ENCODE measurements at regions not wholly inside any gene's neighbourhood (a gene's known extent, or its start where the extent isn't known, plus 50 kb on each side); places are given as distances from the start of the nearest gene placed in this dataset.

DNA sequence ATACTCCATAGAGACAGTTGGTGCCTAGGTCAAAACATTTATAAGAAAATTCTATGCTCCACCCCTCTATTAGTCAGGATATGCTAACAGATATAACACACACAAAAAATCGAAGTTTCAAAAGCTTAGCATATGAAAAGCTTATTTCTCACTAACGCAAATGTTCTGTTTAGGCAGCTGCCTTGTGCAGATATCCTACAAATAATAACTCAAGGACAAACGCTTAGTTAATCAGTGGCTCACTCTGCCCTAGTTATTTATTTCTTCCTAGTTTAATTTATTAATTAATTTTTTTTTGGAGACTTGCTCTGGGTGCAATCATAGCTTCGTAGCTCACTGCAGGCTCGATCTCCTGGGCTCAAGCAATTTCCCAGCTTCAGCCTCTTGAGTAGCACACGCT lies 259.7 kb upstream of the GPC6 start:
- Histone ChIP-seq H3K4me3 (ENCODE audit: low read depth, low read length) (no peak overlapping the region), H3K27me3 (ENCODE audit: control insufficient read depth, insufficient read depth, low read length) (no peaks in the 10 kb centered on the region), H3K9me3 (ENCODE audit: control insufficient read depth, insufficient read depth, low read length) (no peaks in the 10 kb centered on the region), H3K27ac (ENCODE audit: low read depth, low read length) (no peak overlapping the region), H3K36me3 (ENCODE audit: control insufficient read depth, insufficient read depth, low read length) (no peaks in the 10 kb centered on the region), H3K4me1 (ENCODE audit: control insufficient read depth, insufficient read depth, low read length) (no peaks in the 10 kb centered on the region)
- WGBS (ENCODE audit: insufficient coverage), result no CpG with 5 or more reads among the region's 6 CpGs
- DNase-seq (ENCODE audit: low read depth in 4 of 6, low spot score in 6 of 6), result no peak

DNA sequence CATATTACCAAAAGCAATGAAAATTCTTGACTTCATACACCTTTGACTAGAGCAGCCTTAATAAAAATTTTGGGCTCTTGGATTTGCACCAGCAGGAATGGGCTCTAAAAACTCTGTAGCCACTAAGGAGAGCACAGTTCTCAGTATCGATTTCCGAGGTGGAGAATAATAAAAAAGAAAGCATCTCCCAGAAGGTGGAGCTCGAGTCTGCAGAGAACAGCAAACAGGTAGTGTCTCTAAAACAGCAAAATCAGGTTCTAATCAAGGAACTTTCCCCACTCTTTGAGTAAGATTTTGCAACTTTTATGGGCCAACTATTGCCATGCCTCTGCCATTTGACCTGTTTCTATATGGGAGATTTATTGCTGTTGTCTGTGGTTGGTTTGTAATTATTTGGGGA lies 258.7 kb upstream of the GPC6 start:
- Histone ChIP-seq H3K27ac (ENCODE audit: low read depth, low read length) (no peak overlapping the region), H3K36me3 (ENCODE audit: control insufficient read depth, insufficient read depth, low read length) (no peaks in the 10 kb centered on the region), H3K4me1 (ENCODE audit: control insufficient read depth, insufficient read depth, low read length) (no peaks in the 10 kb centered on the region), H3K4me3 (ENCODE audit: low read depth, low read length) (no peak overlapping the region), H3K9me3 (ENCODE audit: control insufficient read depth, insufficient read depth, low read length) (no peaks in the 10 kb centered on the region), H3K27me3 (ENCODE audit: control insufficient read depth, insufficient read depth, low read length) (no peaks in the 10 kb centered on the region)
- DNase-seq (ENCODE audit: low read depth in 4 of 6, low spot score in 6 of 6), result peak in 1 of 6 donors; percentile 4
- WGBS (ENCODE audit: insufficient coverage), result 56% methylated on average over 1 of the region's 3 CpGs

DNA sequence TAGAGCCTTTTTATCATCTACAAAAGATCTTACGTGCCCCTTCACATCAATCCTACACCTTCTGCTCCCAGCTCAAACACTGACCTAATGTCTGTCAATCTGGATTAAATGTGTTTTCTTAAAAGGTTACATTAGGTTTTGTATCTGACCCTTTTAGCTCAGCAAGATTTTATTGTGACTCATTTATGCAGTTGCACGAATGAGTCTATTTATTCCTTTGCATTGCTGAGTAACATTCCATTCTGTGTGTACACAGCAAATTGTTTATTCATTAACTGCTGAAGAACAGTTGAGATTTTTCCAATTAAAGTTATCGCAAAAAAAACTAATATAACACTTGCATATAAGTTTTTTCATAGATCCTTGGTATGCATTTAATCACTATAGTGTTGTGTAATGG lies 253.9 kb upstream of the GPC6 start:
- Histone ChIP-seq H3K4me3 (ENCODE audit: low read depth, low read length) (no peak overlapping the region), H3K4me1 (ENCODE audit: control insufficient read depth, insufficient read depth, low read length) (no peaks in the 10 kb centered on the region), H3K27ac (ENCODE audit: low read depth, low read length) (no peak overlapping the region), H3K27me3 (ENCODE audit: control insufficient read depth, insufficient read depth, low read length) (no peaks in the 10 kb centered on the region), H3K36me3 (ENCODE audit: control insufficient read depth, insufficient read depth, low read length) (no peaks in the 10 kb centered on the region), H3K9me3 (ENCODE audit: control insufficient read depth, insufficient read depth, low read length) (no peaks in the 10 kb centered on the region)
- no peak for DNase-seq (ENCODE audit: low read depth in 4 of 6, low spot score in 6 of 6)
- no CpG with 5 or more reads among the region's 3 CpGs for WGBS (ENCODE audit: insufficient coverage)

DNA sequence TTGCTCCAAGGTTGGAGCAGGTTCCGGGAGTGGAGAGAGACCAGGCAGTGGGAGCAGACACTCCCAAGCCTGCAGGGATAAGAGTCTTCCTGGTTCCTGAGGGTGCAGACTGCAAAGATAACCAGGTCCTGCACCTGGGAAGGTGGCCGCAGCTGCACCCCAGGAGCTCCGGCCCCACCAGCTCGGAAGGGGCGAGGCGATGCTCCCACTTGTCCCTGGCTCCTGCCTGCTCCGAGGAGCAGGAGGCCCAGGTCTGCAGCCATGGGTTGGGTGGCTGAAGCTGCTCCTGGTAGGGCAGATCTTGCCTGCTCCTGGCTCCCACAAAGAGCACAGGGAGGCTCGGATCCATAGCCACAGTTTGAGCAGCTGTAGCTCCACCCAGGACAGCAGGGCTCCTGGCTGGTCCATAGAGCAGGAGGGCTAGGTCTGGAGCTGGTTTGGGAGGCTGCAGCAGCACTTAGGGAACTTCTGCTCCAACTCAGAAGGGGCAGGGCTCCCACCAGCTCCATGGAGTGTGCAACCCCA lies 251.6 kb upstream of the GPC6 start:
- H3K4me1 ChIP-seq (ENCODE audit: control insufficient read depth, insufficient read depth, low read length), result no peaks in the 10 kb centered on the region
- no peak overlapping the region for H3K27ac ChIP-seq (ENCODE audit: low read depth, low read length)
- H3K9me3 ChIP-seq (ENCODE audit: control insufficient read depth, insufficient read depth, low read length), result no peaks in the 10 kb centered on the region
- DNase-seq (ENCODE audit: low read depth in 4 of 6, low spot score in 6 of 6), result no peak
- no peaks in the 10 kb centered on the region for H3K36me3 ChIP-seq (ENCODE audit: control insufficient read depth, insufficient read depth, low read length)
- 92% methylated on average over 8 of the region's 8 CpGs for WGBS (ENCODE audit: insufficient coverage)
- H3K27me3 ChIP-seq (ENCODE audit: control insufficient read depth, insufficient read depth, low read length), result no peaks in the 10 kb centered on the region
- no peak overlapping the region for H3K4me3 ChIP-seq (ENCODE audit: low read depth, low read length)

DNA sequence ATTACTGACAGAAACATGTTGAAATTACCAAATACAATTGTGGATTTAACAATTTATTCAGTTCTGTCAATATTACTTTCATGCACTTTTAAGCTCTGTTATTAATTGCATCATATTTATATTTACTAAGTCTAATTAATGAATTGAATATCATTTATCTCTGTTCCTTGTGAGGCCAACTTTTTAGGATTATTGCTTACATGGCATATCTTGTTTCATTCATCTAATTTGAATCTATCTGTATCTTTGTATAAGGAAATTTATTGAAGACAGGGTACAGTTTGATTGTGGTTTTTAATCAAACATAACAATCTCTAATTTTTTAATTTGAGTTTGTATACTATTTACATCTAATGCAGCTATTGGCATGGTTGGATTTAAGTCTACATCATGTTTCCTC lies 249.9 kb upstream of the GPC6 start:
- Histone ChIP-seq H3K4me3 (ENCODE audit: low read depth, low read length) (no peak overlapping the region), H3K27me3 (ENCODE audit: control insufficient read depth, insufficient read depth, low read length) (no peaks in the 10 kb centered on the region), H3K27ac (ENCODE audit: low read depth, low read length) (no peak overlapping the region), H3K36me3 (ENCODE audit: control insufficient read depth, insufficient read depth, low read length) (no peaks in the 10 kb centered on the region), H3K9me3 (ENCODE audit: control insufficient read depth, insufficient read depth, low read length) (no peaks in the 10 kb centered on the region), H3K4me1 (ENCODE audit: control insufficient read depth, insufficient read depth, low read length) (no peaks in the 10 kb centered on the region)
- no peak for DNase-seq (ENCODE audit: low read depth in 4 of 6, low spot score in 6 of 6)

DNA sequence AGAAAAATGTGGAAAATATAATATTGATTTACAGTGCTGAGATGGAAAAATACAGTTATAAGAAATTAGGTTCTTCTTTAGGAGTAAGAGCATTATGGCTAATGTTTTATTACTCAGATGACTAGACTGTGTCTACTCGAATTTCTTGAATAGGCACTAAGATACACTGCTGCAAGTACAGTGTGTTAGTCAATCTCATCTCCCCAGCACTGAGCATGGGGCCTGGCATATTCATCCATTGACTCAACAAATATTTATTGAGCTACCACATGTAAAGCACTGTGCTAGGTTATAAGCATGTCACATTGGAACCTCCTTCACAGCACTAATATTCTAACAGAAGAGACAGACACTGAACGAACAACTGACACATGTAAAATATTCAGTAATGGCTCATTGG lies 242.5 kb upstream of the GPC6 start:
- Histone ChIP-seq H3K27ac (ENCODE audit: low read depth, low read length) (no peak overlapping the region), H3K4me1 (ENCODE audit: control insufficient read depth, insufficient read depth, low read length) (no peaks in the 10 kb centered on the region), H3K4me3 (ENCODE audit: low read depth, low read length) (no peak overlapping the region), H3K36me3 (ENCODE audit: control insufficient read depth, insufficient read depth, low read length) (no peaks in the 10 kb centered on the region), H3K27me3 (ENCODE audit: control insufficient read depth, insufficient read depth, low read length) (no peaks in the 10 kb centered on the region), H3K9me3 (ENCODE audit: control insufficient read depth, insufficient read depth, low read length) (no peaks in the 10 kb centered on the region)
- no CpG with 5 or more reads among the region's 2 CpGs for WGBS (ENCODE audit: insufficient coverage)
- no peak for DNase-seq (ENCODE audit: low read depth in 4 of 6, low spot score in 6 of 6)

DNA sequence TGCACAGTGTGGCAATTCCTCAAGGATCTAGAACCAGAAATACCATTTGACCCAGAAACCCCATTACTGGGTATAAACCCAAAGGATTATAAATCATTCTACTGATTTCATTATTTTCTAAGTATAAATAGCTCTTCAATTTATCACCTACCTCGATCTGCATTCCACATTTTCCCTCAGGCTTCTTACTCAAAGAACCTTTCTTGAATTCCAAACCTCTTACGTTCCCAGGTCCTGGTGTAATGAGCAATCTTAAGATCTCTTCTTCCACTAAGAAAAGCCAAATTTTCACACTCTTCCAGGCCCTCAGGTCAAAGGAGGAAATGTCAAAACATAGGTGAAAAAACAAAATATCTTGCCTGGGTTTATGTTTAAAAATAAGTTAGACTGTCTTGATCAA lies 237.3 kb upstream of the GPC6 start:
- H3K27me3 ChIP-seq (ENCODE audit: control insufficient read depth, insufficient read depth, low read length), result no peaks in the 10 kb centered on the region
- H3K27ac ChIP-seq (ENCODE audit: low read depth, low read length), result no peak overlapping the region
- no peak for DNase-seq (ENCODE audit: low read depth in 4 of 6, low spot score in 6 of 6)
- no peaks in the 10 kb centered on the region for H3K9me3 ChIP-seq (ENCODE audit: control insufficient read depth, insufficient read depth, low read length)
- WGBS (ENCODE audit: insufficient coverage), result 69% methylated on average over 2 of the region's 2 CpGs
- no peaks in the 10 kb centered on the region for H3K4me1 ChIP-seq (ENCODE audit: control insufficient read depth, insufficient read depth, low read length)
- H3K4me3 ChIP-seq (ENCODE audit: low read depth, low read length), result no peak overlapping the region
- H3K36me3 ChIP-seq (ENCODE audit: control insufficient read depth, insufficient read depth, low read length), result no peaks in the 10 kb centered on the region

DNA sequence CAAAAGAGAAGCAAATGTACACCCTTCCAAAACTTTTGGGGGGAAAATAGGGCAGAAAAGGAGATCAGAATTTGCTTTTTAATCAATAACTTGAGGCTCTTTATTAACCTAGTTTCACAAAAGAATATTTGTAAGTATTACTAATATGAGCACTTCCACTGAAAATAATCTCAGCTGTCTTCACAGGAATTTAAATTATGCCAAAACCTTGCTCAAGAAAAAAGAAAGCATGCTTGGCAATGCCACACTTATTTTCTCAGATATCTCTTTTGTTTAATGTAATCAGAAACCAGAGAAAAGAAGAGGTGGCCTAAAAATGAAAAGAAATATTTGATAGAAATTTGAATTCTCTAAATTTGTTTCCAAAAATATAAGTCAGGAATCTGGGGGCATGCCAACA lies 234.9 kb upstream of the GPC6 start:
- no peaks in the 10 kb centered on the region for H3K9me3 ChIP-seq (ENCODE audit: control insufficient read depth, insufficient read depth, low read length)
- H3K4me3 ChIP-seq (ENCODE audit: low read depth, low read length), result no peak overlapping the region
- no peaks in the 10 kb centered on the region for H3K4me1 ChIP-seq (ENCODE audit: control insufficient read depth, insufficient read depth, low read length)
- peak in 1 of 6 donors; percentile 2 for DNase-seq (ENCODE audit: low read depth in 4 of 6, low spot score in 6 of 6)
- no peaks in the 10 kb centered on the region for H3K36me3 ChIP-seq (ENCODE audit: control insufficient read depth, insufficient read depth, low read length)
- H3K27ac ChIP-seq (ENCODE audit: low read depth, low read length), result no peak overlapping the region
- no peaks in the 10 kb centered on the region for H3K27me3 ChIP-seq (ENCODE audit: control insufficient read depth, insufficient read depth, low read length)

DNA sequence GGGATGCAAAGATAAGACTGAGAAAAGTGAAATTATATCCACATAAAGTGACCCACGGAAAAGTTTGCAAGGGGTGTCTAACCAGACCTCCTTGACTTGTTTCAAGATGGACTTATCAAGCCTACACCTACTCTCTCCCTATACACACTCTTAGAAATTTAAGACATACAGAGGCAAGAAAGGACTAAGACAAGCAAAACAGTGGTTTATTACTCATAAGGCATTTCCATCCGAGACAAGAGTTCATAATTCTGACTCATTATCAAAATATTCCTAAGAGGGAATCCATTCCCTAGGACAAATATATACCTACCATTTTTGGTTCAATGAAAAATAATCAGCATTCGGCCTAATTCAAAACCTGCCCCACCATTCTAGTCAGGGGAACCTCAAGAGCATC lies 232.6 kb upstream of the GPC6 start:
- 83% methylated on average over 2 of the region's 3 CpGs for WGBS (ENCODE audit: insufficient coverage)
- H3K9me3 ChIP-seq (ENCODE audit: control insufficient read depth, insufficient read depth, low read length), result no peaks in the 10 kb centered on the region
- H3K27me3 ChIP-seq (ENCODE audit: control insufficient read depth, insufficient read depth, low read length), result no peaks in the 10 kb centered on the region

DNA sequence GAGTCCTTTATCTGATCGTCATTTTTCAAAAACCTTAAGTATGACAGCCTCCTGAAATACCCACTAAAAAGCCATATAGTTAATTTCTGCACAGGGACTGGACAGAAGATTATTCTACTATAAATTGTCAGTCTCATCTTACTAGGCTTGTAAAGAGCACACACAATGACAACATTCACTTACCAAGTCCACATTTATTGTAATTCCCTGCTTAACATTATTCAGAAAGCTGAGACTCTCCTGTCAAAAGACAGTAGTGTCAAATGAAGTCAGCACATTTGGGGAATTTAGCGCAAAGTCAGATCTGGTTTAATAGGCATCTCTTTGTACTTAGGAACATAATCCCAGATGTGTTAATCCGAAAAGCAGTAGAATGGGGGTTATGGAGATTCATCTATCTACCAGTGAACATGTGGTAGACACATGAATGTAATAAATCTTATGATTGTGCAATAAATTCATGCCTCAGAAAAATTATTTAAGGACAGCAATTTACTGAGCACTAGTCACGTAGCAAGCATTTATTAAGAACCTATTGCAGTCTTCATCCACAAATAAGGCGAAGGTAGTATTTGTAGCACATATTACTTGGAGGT lies 224.6 kb upstream of the GPC6 start:
- H3K36me3 ChIP-seq (ENCODE audit: control insufficient read depth, insufficient read depth, low read length), result no peaks in the 10 kb centered on the region
- no peak overlapping the region for H3K27ac ChIP-seq (ENCODE audit: low read depth, low read length)
- no peaks in the 10 kb centered on the region for H3K9me3 ChIP-seq (ENCODE audit: control insufficient read depth, insufficient read depth, low read length)
- no peaks in the 10 kb centered on the region for H3K27me3 ChIP-seq (ENCODE audit: control insufficient read depth, insufficient read depth, low read length)
- no peaks in the 10 kb centered on the region for H3K4me1 ChIP-seq (ENCODE audit: control insufficient read depth, insufficient read depth, low read length)
- H3K4me3 ChIP-seq (ENCODE audit: low read depth, low read length), result no peak overlapping the region
- DNase-seq (ENCODE audit: low read depth in 4 of 6, low spot score in 6 of 6), result peak in 3 of 6 donors; percentile 0 to 30 (median 26)
- WGBS (ENCODE audit: insufficient coverage), result 66% methylated on average over 2 of the region's 5 CpGs

More for the DNA sequence above, 232.6 kb upstream of the GPC6 start:
- no peaks in the 10 kb centered on the region for H3K4me1 ChIP-seq (ENCODE audit: control insufficient read depth, insufficient read depth, low read length)
- no peak for DNase-seq (ENCODE audit: low read depth in 4 of 6, low spot score in 6 of 6)
- H3K36me3 ChIP-seq (ENCODE audit: control insufficient read depth, insufficient read depth, low read length), result no peaks in the 10 kb centered on the region
- H3K27ac ChIP-seq (ENCODE audit: low read depth, low read length), result no peak overlapping the region
- no peak overlapping the region for H3K4me3 ChIP-seq (ENCODE audit: low read depth, low read length)
